ENCODE measurements at regions not wholly inside any gene's neighbourhood (a gene's known extent, or its start where the extent isn't known, plus 50 kb on each side); places are given as distances from the start of the nearest gene placed in this dataset.

- no peak for TF ChIP-seq POLR2A (IDR thresholded peaks at IDR 0.05)
- no peak for TF ChIP-seq CTCF (IDR thresholded peaks at IDR 0.05)
Measured at GRCh38 chr7:52095861-52096260, 779.3 kb upstream of the COBL start.
